ENCODE measurements at regions not wholly inside any gene's neighbourhood (a gene's known extent, or its start where the extent isn't known, plus 50 kb on each side); places are given as distances from the start of the nearest gene placed in this dataset.

DNA sequence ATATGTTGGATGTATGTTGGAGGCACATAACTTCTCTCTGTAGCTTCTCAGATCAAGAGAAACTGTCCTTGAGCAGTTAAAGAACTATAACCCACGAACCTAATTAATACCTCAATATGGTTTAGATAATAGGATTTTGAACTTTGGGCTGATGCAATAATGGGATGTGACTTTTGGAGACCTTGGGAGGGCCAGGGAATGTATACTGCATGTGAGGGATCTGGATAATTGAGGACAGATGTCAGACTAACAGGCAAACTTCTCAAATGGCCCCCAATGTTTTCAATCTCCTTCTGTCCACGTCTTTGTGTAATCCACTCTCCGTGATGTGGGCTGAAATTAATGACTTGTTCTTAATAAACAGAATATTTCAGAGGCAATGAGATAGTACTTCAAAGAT, 202.2 kb upstream of the FAT4 start:
- TF ChIP-seq, protein P1, sequence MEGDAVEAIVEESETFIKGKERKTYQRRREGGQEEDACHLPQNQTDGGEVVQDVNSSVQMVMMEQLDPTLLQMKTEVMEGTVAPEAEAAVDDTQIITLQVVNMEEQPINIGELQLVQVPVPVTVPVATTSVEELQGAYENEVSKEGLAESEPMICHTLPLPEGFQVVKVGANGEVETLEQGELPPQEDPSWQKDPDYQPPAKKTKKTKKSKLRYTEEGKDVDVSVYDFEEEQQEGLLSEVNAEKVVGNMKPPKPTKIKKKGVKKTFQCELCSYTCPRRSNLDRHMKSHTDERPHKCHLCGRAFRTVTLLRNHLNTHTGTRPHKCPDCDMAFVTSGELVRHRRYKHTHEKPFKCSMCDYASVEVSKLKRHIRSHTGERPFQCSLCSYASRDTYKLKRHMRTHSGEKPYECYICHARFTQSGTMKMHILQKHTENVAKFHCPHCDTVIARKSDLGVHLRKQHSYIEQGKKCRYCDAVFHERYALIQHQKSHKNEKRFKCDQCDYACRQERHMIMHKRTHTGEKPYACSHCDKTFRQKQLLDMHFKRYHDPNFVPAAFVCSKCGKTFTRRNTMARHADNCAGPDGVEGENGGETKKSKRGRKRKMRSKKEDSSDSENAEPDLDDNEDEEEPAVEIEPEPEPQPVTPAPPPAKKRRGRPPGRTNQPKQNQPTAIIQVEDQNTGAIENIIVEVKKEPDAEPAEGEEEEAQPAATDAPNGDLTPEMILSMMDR (IDR thresholded peaks at IDR 0.05) = no peak
- no peak for TF ChIP-seq POLR2A (IDR thresholded peaks at IDR 0.05)

All from esophagus squamous epithelium (tissue), 4 donors.